Activated B cell treated with CpG ODN at 0.5 μM for 24 hours (primary cell): ENCODE measurements at regions not wholly inside any gene's neighbourhood (a gene's known extent, or its start where the extent isn't known, plus 50 kb on each side); places are given as distances from the start of the nearest gene placed in this dataset.

Source experiments
- ATAC-seq: fragments of 200-7000 bp; cut with Tn5 transposase; one replicate; pipeline ENCODE4 v1.10.0; 2021; ENCODE audit warnings: low read depth, mild to moderate bottlenecking, moderate library complexity
- CTCF ChIA-PET: fragments of 350-600 bp; sonication (Branson Sonifier 250); formaldehyde crosslinking; loops from one replicate; lab custom pipeline; 2021; ENCODE audit warnings: antibody characterized with exemption; lab: Charles Lee
- POLR2A ChIA-PET: fragments of 350-600 bp; sonication (Branson Sonifier 250); formaldehyde crosslinking; loops from one replicate; lab custom pipeline; 2021; ENCODE audit warnings: antibody characterized with exemption; lab: Charles Lee
- DNase-seq: peaks from one replicate; pipeline ENCODE4 v3.0.0; 2022
- H3K27ac Mint-ChIP-seq: one replicate; pipeline ENCODE4 v1.8.0; 2020; ENCODE audit warnings: mixed read lengths
- H3K27me3 Mint-ChIP-seq: one replicate; pipeline ENCODE4 v1.8.0; 2021; ENCODE audit warnings: mixed read lengths
- H3K36me3 Mint-ChIP-seq: one replicate; pipeline ENCODE4 v1.8.0; 2021; ENCODE audit warnings: low read depth, mixed read lengths
- H3K4me1 Mint-ChIP-seq: one replicate; pipeline ENCODE4 v1.8.0; 2021; ENCODE audit warnings: mixed read lengths
- H3K4me3 Mint-ChIP-seq: one replicate; pipeline ENCODE4 v1.8.0; 2020; ENCODE audit warnings: mild to moderate bottlenecking, mixed read lengths
- H3K9me3 Mint-ChIP-seq: one replicate; pipeline ENCODE4 v1.8.0; 2020; ENCODE audit warnings: mixed read lengths
- intact Hi-C: fragments of 100-400 bp; cut with micrococcal nuclease; formaldehyde crosslinking; loops from one replicate; pipeline ENCODE4 v1.15.1; 2024
- TF ChIP-seq, protein P1 (sequence below): fragments of 200-600 bp; IDR thresholded peaks from one replicate; pipeline ENCODE4 v1.8.0; 2022; ENCODE audit warnings: antibody characterized with exemption, mild to moderate bottlenecking

- H3K27ac Mint-ChIP-seq: no peak overlapping the region
- intact Hi-C loops: no loop called here
- TF ChIP-seq, protein P1, sequence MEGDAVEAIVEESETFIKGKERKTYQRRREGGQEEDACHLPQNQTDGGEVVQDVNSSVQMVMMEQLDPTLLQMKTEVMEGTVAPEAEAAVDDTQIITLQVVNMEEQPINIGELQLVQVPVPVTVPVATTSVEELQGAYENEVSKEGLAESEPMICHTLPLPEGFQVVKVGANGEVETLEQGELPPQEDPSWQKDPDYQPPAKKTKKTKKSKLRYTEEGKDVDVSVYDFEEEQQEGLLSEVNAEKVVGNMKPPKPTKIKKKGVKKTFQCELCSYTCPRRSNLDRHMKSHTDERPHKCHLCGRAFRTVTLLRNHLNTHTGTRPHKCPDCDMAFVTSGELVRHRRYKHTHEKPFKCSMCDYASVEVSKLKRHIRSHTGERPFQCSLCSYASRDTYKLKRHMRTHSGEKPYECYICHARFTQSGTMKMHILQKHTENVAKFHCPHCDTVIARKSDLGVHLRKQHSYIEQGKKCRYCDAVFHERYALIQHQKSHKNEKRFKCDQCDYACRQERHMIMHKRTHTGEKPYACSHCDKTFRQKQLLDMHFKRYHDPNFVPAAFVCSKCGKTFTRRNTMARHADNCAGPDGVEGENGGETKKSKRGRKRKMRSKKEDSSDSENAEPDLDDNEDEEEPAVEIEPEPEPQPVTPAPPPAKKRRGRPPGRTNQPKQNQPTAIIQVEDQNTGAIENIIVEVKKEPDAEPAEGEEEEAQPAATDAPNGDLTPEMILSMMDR: no peak
- DNase-seq (no peak), ATAC-seq (no peak)
- no peaks in the 10 kb centered on the region for H3K36me3 Mint-ChIP-seq
- no peak overlapping the region for H3K4me3 Mint-ChIP-seq
- CTCF ChIA-PET: no interaction called here
- peaks cover 26% of the 10 kb centered on the region for H3K27me3 Mint-ChIP-seq
- POLR2A ChIA-PET: no interaction called here
- H3K4me1 Mint-ChIP-seq: no peaks in the 10 kb centered on the region
- no peaks in the 10 kb centered on the region for H3K9me3 Mint-ChIP-seq
Measured at GRCh38 chr2:234247453-234248180, 197.1 kb downstream of the SPP2 start.

GRCh38 chr2:234245945-234246344 lies 195.4 kb downstream of the SPP2 start:
- POLR2A ChIA-PET: no interaction called here
- Mint-ChIP-seq H3K4me3 (no peak overlapping the region), H3K9me3 (no peaks in the 10 kb centered on the region), H3K36me3 (no peaks in the 10 kb centered on the region), H3K4me1 (no peaks in the 10 kb centered on the region), H3K27ac (no peak overlapping the region), H3K27me3 (peaks cover 13% of the 10 kb centered on the region)
- no peak for DNase-seq
- ATAC-seq: no peak
- CTCF ChIA-PET: no interaction called here
- intact Hi-C loops: no loop called here
- TF ChIP-seq, protein P1: no peak

DNA sequence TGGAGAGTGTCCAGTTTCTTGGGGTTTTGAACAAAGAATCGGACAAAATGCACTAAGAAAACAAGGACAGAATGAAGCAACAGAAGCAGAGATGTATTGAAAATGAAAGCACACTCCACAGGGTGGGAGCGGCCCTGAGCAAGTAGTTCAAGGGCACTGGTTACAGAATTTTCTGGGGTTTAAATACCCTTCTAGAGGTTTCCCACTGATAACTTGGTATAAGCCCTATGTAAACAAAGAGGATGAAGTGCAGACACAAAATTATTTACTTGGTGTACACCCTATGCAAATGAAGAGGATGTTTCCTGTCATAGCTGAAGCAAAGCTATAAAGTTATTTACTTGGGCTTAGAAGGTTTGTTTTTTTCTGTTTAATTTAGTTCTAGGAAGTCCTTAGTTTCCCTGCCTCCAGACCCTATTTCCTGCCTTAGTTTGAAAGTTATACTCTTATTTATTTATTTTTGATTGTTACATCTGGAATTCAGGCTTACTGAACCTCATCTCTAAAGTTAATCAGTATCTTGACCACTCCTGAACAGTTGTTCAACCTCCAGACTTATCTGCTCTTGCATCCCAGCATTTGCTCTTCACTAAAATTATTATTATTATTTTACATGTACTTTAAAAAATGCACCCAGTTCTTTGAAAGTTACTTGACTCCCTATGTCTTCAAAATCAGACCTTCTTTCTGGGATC lies 193.5 kb downstream of the SPP2 start:
- POLR2A ChIA-PET: no interaction called here
- Mint-ChIP-seq H3K4me1 (no peaks in the 10 kb centered on the region), H3K4me3 (no peak overlapping the region), H3K9me3 (no peaks in the 10 kb centered on the region), H3K27ac (no peak overlapping the region), H3K27me3 (peaks cover 8% of the 10 kb centered on the region), H3K36me3 (no peaks in the 10 kb centered on the region)
- CTCF ChIA-PET: no interaction called here
- ATAC-seq: no peak
- intact Hi-C loops: no loop called here
- TF ChIP-seq, protein P1: no peak
- DNase-seq: no peak

GRCh38 chr2:234242459-234242836 lies 191.9 kb downstream of the SPP2 start:
- Mint-ChIP-seq H3K36me3 (no peaks in the 10 kb centered on the region), H3K9me3 (no peaks in the 10 kb centered on the region), H3K27ac (no peak overlapping the region), H3K4me1 (no peaks in the 10 kb centered on the region), H3K27me3 (peaks cover 12% of the 10 kb centered on the region), H3K4me3 (no peak overlapping the region)
- ChIA-PET CTCF (interaction anchor here (1.2 kb wide), 1 partner anchor 152 kb away, joined by 3 read pairs; no protein-coding TSS in a partner anchor), POLR2A (no interaction called here)
- intact Hi-C loops: no loop called here
- TF ChIP-seq, protein P1: no peak
- DNase-seq: no peak
- ATAC-seq: no peak

DNA sequence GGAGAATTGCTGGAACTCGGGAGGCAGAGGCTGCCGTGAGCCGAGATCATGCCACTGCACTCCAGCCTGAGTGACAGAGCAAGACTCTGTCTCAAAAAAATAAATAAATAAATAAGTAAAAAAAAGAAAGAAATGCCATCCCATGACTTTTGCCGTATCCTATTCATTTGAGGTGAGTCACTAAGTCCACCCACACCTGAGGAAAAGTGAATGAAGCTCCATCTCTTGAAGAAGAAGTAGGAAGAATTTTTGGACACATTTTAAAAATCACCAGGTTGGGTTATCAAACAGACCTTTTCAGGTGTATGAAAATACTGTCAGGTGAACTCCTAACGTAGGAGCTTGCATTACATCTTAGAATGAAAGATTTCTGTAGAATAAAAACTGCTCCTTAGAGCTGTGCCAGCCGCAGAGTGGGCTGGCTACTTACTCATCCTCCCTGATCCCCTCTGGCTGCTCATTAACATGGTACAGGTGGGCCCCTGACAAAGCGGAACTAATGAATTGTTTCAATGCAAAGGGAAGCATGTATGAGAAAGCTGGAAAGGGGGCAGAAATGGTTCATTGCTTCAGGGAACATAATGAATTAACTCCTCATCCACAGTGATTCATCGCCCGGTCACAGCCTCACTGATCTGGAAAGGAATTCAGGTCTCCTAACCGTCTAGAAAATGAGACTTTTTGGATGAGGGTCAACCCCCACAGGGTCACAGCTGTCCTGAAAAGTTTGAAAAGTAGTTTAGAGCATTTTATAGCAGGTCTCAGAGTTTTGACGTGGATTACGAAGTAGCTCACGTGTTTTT lies 191.4 kb downstream of the SPP2 start:
- Mint-ChIP-seq H3K27ac (no peak overlapping the region), H3K4me1 (no peaks in the 10 kb centered on the region), H3K27me3 (peaks cover 12% of the 10 kb centered on the region), H3K9me3 (no peaks in the 10 kb centered on the region), H3K4me3 (no peak overlapping the region), H3K36me3 (no peaks in the 10 kb centered on the region)
- no peak for DNase-seq
- CTCF ChIA-PET: interaction anchor here (1.2 kb wide), 1 partner anchor 153 kb away, joined by 3 read pairs; no protein-coding TSS in a partner anchor
- TF ChIP-seq, protein P1: no peak
- ATAC-seq: no peak
- intact Hi-C loops: no loop called here
- POLR2A ChIA-PET: no interaction called here
